Tibial nerve (tissue), 4 donors: ENCODE measurements at regions not wholly inside any gene's neighbourhood (a gene's known extent, or its start where the extent isn't known, plus 50 kb on each side); places are given as distances from the start of the nearest gene placed in this dataset.

ENCODE experiments used
- EP300 ChIP-seq, 2 donors: sonication (generic); formaldehyde crosslinking; IDR thresholded peaks; one replicate each; pipeline ENCODE4 v1.6.1; 2017; ENCODE audit warnings: antibody characterized with exemption in 2 of 2, mild to moderate bottlenecking in 1 of 2
- POLR2A ChIP-seq, 2 donors: fragments of 450-650 bp; IDR thresholded peaks; one replicate each; pipeline ENCODE4 v1.6.1; 2017; ENCODE audit warnings: antibody characterized with exemption in 2 of 2, mild to moderate bottlenecking in 2 of 2, moderate library complexity in 2 of 2
- TF ChIP-seq, protein P1 (sequence below), 5 experiments: fragments of 200-600 bp in 3 of 5; fragments of 450-650 bp in 2 of 5; sonication (generic) in 3 of 5; IDR thresholded peaks; one replicate each; pipeline ENCODE4 v1.5.1; 2016 to 2019; ENCODE audit warnings: antibody characterized with exemption in 5 of 5, mild to moderate bottlenecking in 3 of 5, moderate library complexity in 2 of 5

GRCh38 chrX:40327085-40327484 lies 229.3 kb upstream of the BCOR start:
- TF ChIP-seq, protein P1, sequence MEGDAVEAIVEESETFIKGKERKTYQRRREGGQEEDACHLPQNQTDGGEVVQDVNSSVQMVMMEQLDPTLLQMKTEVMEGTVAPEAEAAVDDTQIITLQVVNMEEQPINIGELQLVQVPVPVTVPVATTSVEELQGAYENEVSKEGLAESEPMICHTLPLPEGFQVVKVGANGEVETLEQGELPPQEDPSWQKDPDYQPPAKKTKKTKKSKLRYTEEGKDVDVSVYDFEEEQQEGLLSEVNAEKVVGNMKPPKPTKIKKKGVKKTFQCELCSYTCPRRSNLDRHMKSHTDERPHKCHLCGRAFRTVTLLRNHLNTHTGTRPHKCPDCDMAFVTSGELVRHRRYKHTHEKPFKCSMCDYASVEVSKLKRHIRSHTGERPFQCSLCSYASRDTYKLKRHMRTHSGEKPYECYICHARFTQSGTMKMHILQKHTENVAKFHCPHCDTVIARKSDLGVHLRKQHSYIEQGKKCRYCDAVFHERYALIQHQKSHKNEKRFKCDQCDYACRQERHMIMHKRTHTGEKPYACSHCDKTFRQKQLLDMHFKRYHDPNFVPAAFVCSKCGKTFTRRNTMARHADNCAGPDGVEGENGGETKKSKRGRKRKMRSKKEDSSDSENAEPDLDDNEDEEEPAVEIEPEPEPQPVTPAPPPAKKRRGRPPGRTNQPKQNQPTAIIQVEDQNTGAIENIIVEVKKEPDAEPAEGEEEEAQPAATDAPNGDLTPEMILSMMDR (IDR thresholded peaks at IDR 0.05): no peak
- no peak for TF ChIP-seq POLR2A (IDR thresholded peaks at IDR 0.05)
- no peak for TF ChIP-seq EP300 (IDR thresholded peaks at IDR 0.05)
